Activated CD4-positive, alpha-beta T cell treated with anti-CD3 and anti-CD28 coated beads, Interleukin-2, Interleukin-4, amounts not matched to agents 100 ng/mL and 50 ng/mL, durations not matched to agents 16 hours and 8 hours (primary cell): ENCODE measurements at regions not wholly inside any gene's neighbourhood (a gene's known extent, or its start where the extent isn't known, plus 50 kb on each side); places are given as distances from the start of the nearest gene placed in this dataset.
"Not testable (repeated sequence)": the region's sequence is repeated elsewhere in the genome, so short reads cannot be mapped to it uniquely, and the experiment has no call there.

Experiments
- DNase-seq: peaks from one replicate; pipeline ENCODE4 v3.0.0-alpha.2; 2020; ENCODE audit warnings: low spot score

GRCh38 chr7:81361769-81362312 is 408.0 kb downstream of the HGF start:
- DNase-seq = no peak

GRCh38 chr7:81355911-81356310 is 413.9 kb downstream of the HGF start:
- no peak for DNase-seq

DNA sequence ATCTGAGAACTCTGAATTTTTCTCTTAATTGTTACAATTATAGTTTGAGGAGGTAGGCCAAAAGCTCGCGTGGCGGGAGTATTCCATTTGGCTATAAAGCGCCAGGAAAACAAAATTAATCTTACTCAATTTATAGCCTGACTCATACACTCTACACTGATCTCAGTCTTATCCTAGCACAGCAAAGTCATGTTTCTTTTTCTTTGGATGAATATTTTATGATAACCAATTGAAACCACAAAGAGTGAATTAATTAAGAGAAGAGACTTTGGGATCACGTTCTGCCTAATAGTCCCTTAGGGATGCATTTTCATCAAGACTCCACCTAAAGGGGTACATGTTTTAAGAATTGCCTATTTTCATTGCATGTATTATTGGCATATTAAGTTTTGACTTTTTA is 420.8 kb downstream of the HGF start:
- no peak for DNase-seq

DNA sequence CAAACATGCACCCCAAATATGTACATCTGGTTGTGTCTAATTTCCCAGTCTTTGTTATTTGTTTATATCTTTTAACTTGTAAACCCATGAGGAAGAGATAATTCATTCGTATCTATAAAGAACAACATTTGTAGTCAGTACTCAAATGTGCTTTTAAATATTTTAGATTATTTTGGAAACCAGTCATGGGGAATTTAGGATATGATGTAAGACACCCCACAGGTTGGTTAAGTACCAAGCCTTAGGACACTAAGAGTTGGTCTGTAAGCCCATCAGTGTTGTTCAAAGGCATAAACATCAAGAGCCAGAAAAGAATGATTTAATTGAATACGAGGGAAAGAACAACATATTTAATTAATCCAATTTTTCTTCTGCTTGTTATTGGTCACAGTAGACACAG is 421.1 kb upstream of the SEMA3C start:
- DNase-seq = no peak

GRCh38 chr7:81333536-81333935 is 414.7 kb upstream of the SEMA3C start:
- no peak for DNase-seq

DNA sequence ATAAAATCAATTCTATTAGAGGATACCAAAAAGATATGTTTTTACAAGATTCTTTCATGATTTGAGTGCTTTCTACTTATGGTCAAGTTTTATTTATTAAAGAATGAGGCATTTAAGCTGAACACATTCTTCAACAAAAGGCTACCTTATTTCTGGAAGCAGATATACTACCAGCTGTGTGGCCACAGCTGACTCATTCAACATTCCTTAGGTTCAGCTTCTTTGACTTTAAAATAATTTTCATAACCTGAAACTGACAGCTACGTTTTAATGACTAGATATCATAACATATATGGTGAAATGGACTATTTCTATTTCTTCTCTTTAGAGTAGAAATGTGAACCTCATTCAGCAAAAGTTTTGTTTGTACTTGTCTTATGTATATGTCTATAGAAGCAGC is 414.2 kb upstream of the SEMA3C start:
- DNase-seq = no peak

DNA sequence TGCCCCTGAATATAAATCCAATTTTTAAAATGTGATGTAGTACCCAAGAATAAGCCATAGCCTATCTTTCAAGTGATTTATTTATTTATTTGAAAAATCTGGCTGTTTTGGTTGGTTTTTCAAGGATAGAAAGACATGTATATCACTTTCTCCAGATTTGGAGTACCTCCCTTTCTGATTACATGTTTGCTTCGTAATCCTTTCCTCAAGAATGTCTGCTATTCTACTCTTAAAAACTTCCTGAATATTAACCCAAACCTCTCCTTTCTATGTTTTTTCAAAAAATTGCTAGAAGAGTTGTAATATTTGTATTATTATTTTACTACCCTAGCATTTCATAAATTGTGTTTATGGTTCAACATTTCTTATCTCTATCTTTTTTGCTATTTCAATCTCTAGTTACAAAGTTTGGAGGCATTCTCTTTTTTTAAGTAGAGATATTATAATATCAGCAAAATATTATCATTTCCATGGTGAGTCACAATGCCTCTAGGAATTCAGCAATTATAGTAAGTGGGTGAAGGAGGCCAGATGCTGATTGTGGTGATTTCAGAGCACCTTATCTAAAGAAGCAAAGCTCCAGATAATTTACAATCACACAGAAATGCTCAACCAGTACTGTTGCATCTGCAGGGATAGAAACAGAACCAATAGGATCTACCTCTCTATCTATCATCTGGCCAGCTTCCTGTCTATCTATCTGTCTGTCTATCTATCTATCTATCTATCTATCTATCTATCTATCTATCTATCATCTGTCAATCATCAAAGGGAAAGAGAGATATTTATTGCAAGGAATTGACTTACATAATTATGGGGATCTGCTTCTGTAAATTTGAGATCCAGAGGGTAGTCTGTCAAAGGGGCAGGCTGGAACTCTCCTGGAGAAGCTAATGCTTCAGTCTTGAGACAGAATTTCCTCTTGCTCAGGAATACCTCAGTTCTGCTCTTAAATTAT is 412.5 kb upstream of the SEMA3C start:
- DNase-seq = no peak

DNA sequence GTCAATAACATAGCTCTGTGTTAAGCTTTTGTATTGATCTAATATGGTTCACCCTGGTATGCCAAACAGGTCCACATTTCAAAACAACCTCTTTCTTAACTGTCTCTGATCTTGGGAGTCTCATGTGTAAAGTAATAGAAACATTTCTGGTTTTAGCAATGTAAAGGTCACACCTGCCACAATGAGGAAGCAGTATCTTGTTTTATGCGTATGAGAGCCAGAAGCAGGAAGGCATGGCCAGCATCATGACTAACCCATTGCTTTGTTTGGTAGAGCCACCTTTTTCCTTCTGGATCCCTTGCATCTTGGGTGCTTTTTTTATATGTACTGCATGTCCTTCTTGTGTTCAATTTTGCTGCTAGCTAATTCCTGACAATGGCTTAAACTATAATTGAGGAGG is 411.3 kb upstream of the SEMA3C start:
- DNase-seq = no peak

DNA sequence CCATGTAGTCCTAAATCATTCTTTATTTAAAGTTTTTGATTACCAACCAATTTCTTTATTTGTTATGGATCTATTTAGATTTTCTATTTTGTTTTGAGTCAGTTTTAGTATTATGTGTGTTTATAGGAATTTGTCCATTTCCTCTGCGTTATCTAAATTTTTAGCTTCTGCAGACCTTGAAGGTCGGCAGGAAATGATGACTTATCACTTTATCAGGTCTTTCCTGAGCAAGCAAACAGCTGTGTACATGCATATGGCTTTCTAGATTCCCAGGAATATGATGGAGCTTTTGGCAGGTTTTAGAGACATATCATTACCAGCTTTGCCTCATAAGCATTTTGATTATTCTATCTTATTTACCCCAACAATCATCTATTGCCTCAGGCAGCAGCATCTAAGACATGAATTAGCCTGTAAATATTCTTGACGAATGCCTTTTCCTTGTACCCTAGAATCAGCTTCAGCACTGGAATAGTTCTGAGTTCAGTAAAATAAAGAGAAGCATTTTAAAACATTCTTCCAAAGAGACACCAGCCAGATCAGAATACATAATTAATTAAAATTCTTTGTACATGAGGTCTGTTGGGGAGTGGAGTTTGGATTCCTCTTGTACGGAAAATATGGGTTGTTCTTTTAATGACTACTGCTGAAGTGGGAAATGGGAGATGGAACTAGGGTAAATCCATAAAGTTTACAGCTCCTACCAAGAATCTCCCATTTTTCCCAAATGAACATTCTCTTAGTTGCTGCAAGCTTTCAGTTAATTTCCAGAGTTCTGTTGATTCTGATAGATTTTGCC is 408.8 kb upstream of the SEMA3C start:
- no peak for DNase-seq

DNA sequence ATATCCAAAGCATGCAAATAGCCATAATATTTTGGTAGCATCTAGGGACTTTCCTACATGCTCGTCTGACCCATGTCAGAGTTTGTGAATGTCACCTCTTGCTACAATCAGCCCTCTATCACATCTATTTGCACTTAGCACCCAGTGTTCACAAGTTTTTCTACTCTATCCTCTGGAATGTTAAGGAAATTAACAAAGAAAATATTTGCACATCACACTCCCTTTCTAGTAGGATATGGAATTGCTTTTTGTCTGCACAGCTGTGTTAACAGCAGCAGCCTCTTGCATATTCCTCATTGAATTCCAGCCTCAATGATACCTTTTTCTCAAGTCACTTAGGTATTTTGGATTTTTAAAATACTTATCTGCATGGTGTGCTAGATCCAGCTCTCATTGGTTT is 403.1 kb upstream of the SEMA3C start:
- DNase-seq = no peak

- no peak for DNase-seq
Observed at GRCh38 chr7:81317741-81318140, 398.9 kb upstream of the SEMA3C start.

GRCh38 chr7:81308643-81309322 is 389.9 kb upstream of the SEMA3C start:
- no peak for DNase-seq

DNA sequence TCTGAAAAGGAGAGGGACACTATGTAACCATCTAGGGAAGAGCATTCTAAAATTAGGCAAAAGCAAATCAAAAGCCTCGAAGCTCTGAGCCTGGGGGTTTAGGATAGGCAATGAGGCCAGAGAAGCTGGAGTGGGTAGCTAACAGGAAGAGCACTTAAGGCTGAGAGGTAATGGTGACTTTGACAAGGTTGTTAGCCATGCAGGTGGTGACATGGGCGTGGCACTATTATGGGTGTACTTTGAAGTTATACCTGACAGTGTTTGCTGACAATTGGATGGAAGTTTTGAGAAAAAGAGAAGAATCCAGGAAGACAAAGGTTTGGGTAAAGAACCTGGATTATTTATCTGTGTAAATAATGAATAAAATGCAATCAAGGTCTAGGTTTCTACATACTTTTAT is 383.0 kb upstream of the SEMA3C start:
- DNase-seq = no peak

GRCh38 chr7:81300753-81301152 is 381.9 kb upstream of the SEMA3C start:
- no peak for DNase-seq

DNA sequence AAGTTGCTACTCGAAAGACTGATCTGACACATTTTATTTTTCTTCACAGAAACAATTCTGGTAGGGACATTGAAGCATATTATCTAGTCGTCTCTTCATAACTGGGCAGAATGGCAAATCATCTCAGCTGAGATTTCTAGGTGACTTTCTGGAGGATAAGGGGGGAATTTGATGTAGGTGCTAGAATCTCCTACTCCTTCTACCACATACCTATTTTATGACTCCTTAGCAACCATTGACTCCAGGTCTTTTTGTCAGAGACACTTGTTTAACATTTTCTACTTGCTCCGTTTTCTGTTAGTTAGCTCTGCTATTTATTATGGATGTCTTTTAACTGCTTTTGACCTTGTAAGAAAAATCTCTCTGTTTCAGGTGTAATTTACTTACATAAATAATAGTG is 380.9 kb upstream of the SEMA3C start:
- DNase-seq = no peak

DNA sequence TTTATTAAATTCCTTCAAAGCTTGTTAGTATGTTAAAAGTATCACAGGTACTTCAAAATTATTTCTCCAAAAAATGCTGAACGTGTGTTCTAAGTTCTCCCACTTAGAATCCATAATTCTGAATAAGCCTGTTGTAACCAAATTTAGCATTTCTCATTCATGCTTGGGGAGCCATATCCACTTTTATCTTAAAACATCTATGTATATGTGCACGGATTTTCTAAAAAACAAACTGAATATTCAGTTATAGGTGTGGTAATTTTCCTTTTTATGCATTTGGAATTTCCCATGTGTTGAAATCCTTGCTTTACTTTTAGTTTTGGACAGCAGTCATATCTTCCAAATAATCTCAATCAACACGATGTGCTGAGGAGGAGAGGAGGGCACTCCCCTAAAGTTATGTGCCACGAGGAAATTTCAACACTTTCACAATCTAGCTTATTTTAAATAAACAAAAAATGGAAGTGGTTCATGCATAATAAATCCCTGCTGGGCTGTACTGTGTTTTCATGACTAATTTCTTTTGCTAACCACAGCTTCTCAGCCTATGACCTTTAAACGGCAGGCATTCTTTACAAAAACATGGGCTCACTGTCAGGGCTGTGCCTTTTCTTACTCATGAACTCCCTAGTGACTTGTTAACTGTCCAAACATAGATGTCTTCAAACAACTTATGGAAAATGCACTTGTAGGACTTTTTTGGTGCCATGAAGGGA is 380.3 kb upstream of the SEMA3C start:
- no peak for DNase-seq

GRCh38 chr7:81297317-81297716 is 378.5 kb upstream of the SEMA3C start:
- DNase-seq = no peak

GRCh38 chr7:81296726-81297125 is 377.9 kb upstream of the SEMA3C start:
- no peak for DNase-seq

- DNase-seq = no peak
Observed at GRCh38 chr7:81294897-81295515, 376.2 kb upstream of the SEMA3C start.

GRCh38 chr7:81293806-81294205 is 375.0 kb upstream of the SEMA3C start:
- DNase-seq = no peak

GRCh38 chr7:81286754-81287153 is 367.9 kb upstream of the SEMA3C start:
- not testable (repeated sequence) for DNase-seq
